Astrocyte of the spinal cord (primary cell): ENCODE measurements at regions not wholly inside any gene's neighbourhood (a gene's known extent, or its start where the extent isn't known, plus 50 kb on each side); places are given as distances from the start of the nearest gene placed in this dataset.
"Not testable (repeated sequence)": the region's sequence is repeated elsewhere in the genome, so short reads cannot be mapped to it uniquely, and the experiment has no call there.

Source experiments
- DNase-seq: peaks from one replicate; pipeline ENCODE4 v3.0.0; 2011; ENCODE audit warnings: low read depth, low spot score
- H3K4me3 ChIP-seq: 2 replicates; pipeline ENCODE4 v1.5.1; 2011; ENCODE audit warnings: low read depth, mild to moderate bottlenecking, low read length, moderate library complexity
- in situ Hi-C: cut with HindIII; loops from 2 replicates; pipeline ENCODE4 v1.10.0; 2017; ENCODE audit warnings: low sequenced_read_pairs
- TF ChIP-seq, protein P1 (sequence below): IDR thresholded peaks from 2 replicates; pipeline ENCODE4 v1.5.1; 2012; ENCODE audit warnings: low read depth, mild to moderate bottlenecking, low read length, inconsistent platforms

DNA sequence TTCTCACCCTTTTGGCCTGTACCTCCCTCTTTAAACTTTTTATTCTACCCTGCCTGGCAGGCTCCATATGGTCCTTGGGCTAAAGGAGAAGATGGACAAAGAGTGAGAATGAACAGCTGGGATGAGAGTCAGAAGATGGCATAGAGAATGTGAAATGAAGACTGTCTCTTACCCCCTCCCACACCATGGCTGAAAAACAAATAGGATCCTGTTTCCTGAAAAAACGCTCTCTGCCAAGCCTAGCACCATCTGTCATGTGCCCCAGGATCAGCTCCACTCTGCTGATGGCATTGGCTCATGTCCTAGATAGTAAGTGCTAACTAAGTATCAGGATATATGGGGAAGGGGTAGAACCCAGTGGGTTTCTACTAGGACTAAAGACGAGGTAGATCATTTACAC, 238.6 kb downstream of the MEX3B start:
- in situ Hi-C loops, result no loop called here
- no peak overlapping the region for H3K4me3 ChIP-seq
- TF ChIP-seq, protein P1, sequence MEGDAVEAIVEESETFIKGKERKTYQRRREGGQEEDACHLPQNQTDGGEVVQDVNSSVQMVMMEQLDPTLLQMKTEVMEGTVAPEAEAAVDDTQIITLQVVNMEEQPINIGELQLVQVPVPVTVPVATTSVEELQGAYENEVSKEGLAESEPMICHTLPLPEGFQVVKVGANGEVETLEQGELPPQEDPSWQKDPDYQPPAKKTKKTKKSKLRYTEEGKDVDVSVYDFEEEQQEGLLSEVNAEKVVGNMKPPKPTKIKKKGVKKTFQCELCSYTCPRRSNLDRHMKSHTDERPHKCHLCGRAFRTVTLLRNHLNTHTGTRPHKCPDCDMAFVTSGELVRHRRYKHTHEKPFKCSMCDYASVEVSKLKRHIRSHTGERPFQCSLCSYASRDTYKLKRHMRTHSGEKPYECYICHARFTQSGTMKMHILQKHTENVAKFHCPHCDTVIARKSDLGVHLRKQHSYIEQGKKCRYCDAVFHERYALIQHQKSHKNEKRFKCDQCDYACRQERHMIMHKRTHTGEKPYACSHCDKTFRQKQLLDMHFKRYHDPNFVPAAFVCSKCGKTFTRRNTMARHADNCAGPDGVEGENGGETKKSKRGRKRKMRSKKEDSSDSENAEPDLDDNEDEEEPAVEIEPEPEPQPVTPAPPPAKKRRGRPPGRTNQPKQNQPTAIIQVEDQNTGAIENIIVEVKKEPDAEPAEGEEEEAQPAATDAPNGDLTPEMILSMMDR, result no peak
- no peak for DNase-seq

DNA sequence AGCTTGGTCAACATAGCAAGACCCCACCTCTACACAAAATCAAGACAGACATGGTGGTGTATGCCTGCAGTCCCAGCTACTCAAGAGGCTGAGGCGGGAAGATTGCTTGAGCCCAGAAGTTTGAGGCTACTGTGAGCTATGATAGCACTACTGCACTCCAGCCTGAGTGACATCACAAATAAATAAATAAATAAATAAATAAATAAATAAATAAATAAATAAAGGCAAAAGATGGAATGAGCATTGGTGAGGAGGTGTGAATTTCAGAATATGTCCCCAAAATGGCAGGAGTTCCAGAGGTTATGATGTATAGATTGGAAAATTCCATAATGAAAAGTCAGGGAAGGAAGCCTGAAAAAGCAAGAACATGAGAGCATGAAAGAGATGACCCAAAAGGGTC, 249.9 kb downstream of the MEX3B start:
- no peak overlapping the region for H3K4me3 ChIP-seq
- TF ChIP-seq, protein P1, result no peak
- in situ Hi-C loops, result no loop called here
- DNase-seq, result no peak

DNA sequence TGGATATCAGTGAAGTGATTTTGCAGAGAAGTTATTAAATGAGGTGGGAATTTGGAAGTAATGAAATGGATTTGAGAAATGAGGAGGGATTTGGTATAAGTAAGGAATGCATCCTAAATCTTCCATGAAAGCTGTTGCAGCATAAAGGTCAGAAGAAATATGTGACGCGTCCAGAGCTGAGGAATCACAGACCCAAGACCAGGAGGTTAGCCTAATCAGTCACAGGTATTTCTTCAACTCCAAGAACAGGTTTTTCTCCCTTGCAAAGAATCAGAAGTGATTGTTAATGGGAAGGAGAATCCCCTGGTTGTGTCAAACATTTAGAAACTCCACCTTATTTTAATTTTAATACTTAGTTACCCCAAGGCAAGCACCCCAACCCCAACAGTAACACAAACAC, 253.2 kb downstream of the MEX3B start:
- no peak for DNase-seq
- in situ Hi-C loops, result no loop called here
- no peak overlapping the region for H3K4me3 ChIP-seq
- TF ChIP-seq, protein P1, result no peak

DNA sequence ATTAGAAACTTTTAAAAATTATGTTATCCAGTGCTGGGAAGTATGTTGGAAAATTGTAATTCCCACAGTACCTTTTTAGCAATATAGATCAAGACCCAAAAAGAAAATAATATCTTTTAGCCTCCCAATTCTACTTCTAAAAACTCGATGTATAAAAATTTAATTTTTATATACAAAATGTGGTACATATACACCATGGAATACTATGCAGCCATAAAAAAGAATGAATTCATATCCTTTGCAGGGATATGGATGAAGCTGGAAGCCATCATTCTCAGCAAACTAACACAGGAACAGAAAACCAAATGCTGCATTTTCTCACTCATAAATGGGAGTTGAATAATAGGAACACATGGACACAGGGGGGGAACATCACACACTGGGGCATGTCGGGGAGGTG, 254.5 kb downstream of the MEX3B start:
- in situ Hi-C loops, H3K4me3 ChIP-seq, DNase-seq: not testable (repeated sequence)

DNA sequence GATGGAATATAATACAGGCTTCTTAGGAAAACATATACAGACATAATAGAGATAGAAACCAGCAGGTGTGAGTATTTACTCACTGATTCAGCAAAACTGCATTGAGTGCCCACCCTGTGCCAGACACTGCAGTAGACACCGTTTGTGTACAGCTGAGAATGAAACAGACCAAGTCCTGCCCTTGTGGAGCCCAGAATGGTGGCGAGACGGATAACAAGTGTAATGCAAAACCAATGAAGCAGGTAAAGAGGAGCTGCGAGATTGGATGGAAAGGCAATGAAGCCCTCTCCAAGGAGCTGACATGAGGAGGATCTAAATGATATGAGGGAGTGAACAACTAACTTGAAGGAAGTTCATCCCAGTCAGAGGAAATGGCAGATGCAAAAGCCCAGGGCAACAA, 256.4 kb downstream of the MEX3B start:
- TF ChIP-seq, protein P1, result no peak
- in situ Hi-C loops, result no loop called here

DNA sequence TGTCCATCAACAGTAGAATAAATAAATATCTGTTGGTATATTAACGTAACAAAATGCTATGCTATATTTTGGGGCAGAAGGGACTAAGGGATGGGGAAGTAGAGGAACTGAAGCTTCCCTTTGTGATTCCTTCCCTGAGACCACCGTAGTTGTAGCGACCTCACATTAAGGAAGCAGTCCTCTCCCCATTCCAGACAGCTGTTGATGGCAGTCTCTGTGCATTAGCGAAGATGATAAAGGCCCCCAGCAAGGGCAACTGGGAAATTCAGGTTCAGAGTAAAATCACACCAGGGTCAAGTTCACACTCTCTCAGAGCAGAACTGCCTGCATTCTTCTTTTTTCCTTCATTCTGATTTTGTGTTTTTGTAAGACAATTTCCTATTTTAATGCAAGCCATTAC, 259.0 kb downstream of the MEX3B start:
- in situ Hi-C loops, result no loop called here
- TF ChIP-seq, protein P1, result no peak
- no peak for DNase-seq
- H3K4me3 ChIP-seq, result no peak overlapping the region

More for the DNA sequence above, 256.4 kb downstream of the MEX3B start:
- no peak for DNase-seq
- no peak overlapping the region for H3K4me3 ChIP-seq

DNA sequence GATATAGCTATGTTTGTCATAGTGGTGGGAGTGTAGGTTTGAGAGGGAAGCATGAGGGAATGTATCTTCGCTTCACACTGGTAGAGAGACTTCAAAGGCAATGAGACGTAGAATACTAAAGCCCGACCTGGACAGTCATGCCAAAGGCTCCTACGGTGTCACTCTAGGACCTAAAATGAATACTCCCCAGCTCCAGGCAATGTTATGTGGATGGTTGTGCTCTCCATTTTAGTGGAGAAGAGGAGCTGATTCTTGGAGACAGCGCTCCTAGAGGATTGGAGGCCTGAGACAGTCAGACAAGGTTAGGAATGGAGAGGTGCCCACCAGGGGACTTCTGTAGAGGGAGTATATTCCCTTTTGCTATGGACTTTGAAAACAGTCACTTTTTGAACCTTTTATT, 260.1 kb downstream of the MEX3B start:
- no peak overlapping the region for H3K4me3 ChIP-seq
- DNase-seq, result no peak
- TF ChIP-seq, protein P1, result no peak
- in situ Hi-C loops, result no loop called here
